IPS-15b (cell line): ENCODE measurements at regions not wholly inside any gene's neighbourhood (a gene's known extent, or its start where the extent isn't known, plus 50 kb on each side); places are given as distances from the start of the nearest gene placed in this dataset.

ENCODE experiments used
- H3K27me3 ChIP-seq: one replicate; pipeline ENCODE4 v1.6.1; 2013; ENCODE audit warnings: low read length; ENCODE audit not compliant: control insufficient read depth, insufficient read depth
- H3K36me3 ChIP-seq: one replicate; pipeline ENCODE4 v1.6.1; 2013; ENCODE audit warnings: low read length; ENCODE audit not compliant: control insufficient read depth, insufficient read depth
- H3K4me1 ChIP-seq: one replicate; pipeline ENCODE4 v1.6.1; 2013; ENCODE audit warnings: mild to moderate bottlenecking, low read length; ENCODE audit not compliant: control insufficient read depth, insufficient read depth
- H3K4me3 ChIP-seq: one replicate; pipeline ENCODE4 v1.5.1; 2013; ENCODE audit warnings: low read depth, low read length
- H3K9ac ChIP-seq: one replicate; pipeline ENCODE4 v1.6.1; 2013; ENCODE audit warnings: low read depth, mild to moderate bottlenecking, low read length
- H3K9me3 ChIP-seq: one replicate; pipeline ENCODE4 v1.6.1; 2013; ENCODE audit warnings: mild to moderate bottlenecking, low read length; ENCODE audit not compliant: control insufficient read depth, insufficient read depth

DNA sequence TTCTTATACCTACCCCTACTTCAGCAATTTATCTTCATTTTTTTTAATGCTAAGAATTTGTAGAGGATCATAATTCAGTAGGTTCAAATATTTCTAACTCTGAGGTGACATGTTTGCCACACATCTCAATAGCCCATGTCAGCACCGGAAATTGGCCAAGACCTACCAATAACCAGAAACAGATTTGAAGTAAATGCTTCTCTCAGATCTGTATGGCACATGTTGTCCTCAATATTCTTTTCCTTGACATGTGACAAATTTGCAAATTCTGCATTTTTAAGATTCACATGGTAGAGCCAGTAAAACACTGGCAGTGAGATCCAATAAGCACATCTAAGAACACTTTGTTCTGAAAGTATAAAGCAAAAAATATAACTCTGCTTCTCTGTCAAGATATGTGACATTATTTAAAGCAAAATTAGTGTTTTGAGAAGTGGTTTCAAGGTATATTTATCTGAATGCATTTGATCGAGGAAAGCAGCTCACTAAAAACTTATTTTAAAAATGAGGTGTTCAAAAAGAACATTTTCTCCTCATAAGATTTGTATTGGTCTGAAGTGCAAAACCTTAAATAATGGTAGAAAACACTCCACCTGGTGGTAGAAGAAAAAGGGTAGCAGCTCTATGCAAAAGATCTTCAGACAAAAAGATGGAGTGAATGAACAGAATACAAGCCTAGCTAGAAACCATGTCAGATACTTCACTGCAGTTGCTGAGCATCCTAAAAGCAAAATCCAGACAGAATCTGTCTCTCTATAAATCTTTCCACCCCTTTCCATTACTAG lies 513.8 kb upstream of the FAM241A start:
- Histone ChIP-seq H3K36me3 (no peaks in the 10 kb centered on the region), H3K9me3 (no peaks in the 10 kb centered on the region), H3K4me1 (no peaks in the 10 kb centered on the region), H3K9ac (no peak overlapping the region), H3K4me3 (no peak overlapping the region), H3K27me3 (no peaks in the 10 kb centered on the region)

DNA sequence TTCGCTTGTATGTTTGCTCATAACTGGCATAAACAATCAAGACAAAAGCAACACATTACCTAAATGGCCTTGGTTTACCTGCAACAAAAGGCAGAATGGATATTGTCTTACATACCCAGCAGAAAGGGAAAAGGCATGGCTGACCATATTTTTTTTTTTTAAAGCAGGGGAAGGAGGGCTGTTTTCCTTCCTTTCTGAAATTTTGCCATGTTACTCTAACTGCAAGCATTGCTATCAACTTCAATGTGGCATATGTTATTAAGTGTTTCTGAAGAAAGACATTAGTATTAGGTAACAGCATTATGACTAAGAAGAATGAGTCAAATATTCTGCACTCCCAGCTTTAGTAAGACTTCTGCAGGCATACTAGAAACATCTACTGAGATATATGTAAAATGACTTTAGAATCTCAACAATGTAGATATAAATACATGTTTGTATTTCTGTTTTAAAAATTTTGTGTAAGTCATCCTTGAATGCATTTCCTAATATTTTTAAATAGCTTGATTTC lies 512.6 kb upstream of the FAM241A start:
- H3K9ac ChIP-seq: no peak overlapping the region
- no peaks in the 10 kb centered on the region for H3K27me3 ChIP-seq
- no peaks in the 10 kb centered on the region for H3K9me3 ChIP-seq
- H3K36me3 ChIP-seq: no peaks in the 10 kb centered on the region
- H3K4me3 ChIP-seq: no peak overlapping the region
- H3K4me1 ChIP-seq: no peaks in the 10 kb centered on the region

DNA sequence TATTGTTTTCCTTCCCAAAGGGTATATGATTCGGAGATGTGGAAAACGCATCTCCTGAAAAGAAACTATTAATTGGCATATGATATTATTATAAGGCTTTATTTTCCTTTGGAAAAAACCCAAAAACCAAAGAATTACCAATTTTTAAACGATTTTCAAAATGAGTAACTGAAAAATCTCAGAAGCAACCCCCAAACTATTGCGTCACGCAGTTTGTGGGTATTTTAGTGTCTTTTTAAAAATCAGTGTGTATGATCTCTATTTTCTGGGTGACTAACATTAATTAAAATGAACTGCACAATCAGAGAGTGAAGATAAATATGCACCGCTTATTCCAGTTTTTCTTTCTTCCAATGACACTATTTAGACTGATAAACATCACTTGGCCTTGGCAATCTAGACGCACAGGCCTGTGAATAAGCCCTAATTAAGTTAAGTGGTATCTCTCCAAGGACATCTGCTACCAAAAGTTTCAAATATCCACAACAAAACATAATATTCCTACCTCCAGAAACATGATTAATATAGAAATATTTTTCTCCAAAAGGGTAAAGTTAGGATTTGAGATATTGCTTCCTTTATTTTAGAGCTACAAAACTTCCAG lies 511.5 kb upstream of the FAM241A start:
- Histone ChIP-seq H3K9me3 (no peaks in the 10 kb centered on the region), H3K4me3 (no peak overlapping the region), H3K27me3 (no peaks in the 10 kb centered on the region), H3K36me3 (no peaks in the 10 kb centered on the region), H3K9ac (no peak overlapping the region), H3K4me1 (no peaks in the 10 kb centered on the region)

DNA sequence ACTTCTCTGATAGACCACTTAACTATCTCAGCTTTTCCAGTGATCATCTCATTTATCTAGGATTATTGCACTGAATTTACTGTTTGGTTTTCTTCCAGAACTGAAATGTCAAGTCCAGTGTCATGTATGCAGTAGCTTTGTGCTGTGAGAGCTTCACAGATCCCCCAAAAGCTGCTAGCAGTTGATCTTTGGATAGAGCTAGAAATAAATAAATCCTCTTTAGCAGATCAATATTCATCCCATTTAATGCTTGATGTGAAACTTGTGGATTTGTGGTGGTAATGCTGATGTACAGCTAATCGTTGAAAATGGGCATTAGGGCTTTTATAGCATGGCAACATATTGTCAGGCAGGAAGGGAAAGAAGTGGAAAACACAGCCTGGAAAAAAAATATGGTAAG lies 509.6 kb upstream of the FAM241A start:
- no peaks in the 10 kb centered on the region for H3K36me3 ChIP-seq

DNA sequence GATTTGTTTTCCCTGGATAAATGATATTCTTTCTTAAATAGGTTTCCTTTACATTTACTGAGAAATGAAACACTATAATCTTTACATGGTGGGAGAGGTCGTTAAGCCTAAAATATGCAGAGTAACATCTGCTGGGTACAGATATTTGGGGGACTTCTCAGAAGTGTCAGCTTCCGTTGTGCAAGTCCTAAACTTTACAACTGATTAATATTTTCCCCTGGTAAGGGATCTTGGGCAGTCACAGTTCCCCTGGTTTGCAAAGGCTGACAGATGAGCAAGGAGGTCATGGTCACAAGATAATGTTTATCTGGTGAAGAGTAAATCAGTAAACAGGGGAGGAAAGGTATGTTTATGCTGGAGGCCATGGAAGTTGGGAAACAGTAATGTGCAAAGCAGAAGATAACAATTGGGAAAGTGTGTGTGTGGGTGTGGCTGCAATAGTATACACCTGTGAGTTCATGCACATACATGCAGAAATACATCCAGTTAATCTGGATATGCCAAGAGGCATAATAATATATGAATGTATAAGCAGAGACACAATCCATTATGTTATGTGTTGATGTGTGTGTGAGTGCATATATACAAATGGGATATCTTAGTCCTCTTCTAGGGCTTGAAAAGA lies 508.2 kb upstream of the FAM241A start:
- Histone ChIP-seq H3K4me3 (no peak overlapping the region), H3K9ac (no peak overlapping the region), H3K36me3 (no peaks in the 10 kb centered on the region), H3K4me1 (no peaks in the 10 kb centered on the region), H3K9me3 (no peaks in the 10 kb centered on the region), H3K27me3 (no peaks in the 10 kb centered on the region)

More for the DNA sequence above, 509.6 kb upstream of the FAM241A start:
- Histone ChIP-seq H3K4me3 (no peak overlapping the region), H3K9ac (no peak overlapping the region), H3K27me3 (no peaks in the 10 kb centered on the region), H3K4me1 (no peaks in the 10 kb centered on the region), H3K9me3 (no peaks in the 10 kb centered on the region)

DNA sequence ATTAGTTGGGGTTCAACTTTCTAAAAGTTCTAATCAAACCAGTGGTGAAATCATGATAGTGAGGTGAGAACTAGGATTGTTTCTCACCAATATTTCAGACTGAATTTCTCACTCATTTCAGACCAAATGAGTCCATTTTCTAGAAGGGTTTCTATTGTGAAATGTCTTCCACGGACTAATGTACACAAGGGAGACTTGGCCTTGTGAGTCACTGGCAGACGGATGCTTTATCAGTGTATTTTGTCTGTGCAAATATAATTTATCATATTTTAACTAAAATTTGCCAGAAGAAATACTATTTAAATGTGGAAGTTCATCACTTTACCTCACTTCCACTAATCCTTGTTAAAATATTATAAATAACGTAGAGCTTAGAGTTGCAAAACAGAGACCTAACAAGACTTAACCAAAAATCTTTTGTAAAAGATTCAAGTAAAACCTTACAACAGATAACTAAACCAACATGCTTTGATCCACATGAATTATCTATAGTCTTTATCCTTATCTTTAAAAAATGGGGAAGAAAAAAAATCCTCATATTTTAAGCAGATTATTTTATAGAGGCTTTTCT lies 506.0 kb upstream of the FAM241A start:
- H3K4me3 ChIP-seq: no peak overlapping the region

DNA sequence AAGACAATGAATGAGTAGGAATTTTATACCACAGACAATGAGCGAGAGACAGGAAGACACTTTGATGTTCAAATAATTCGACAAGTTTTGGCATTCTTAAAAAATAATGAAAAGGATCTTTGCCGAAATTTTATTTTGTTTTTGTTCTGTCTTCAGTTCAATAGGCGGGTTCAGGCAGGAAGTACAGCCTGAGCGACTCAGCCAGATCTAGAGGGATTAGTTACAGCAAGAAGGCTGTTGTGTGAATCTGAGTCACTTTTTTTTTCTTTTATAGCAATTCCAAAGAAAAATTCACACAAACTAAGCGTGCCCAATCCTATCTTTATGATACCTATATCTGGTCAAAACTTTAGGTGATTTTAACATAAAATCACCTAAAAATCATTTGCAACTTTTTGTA lies 505.4 kb upstream of the FAM241A start:
- no peak overlapping the region for H3K4me3 ChIP-seq

More for the DNA sequence above, 506.0 kb upstream of the FAM241A start:
- no peaks in the 10 kb centered on the region for H3K27me3 ChIP-seq
- no peaks in the 10 kb centered on the region for H3K4me1 ChIP-seq
- no peaks in the 10 kb centered on the region for H3K36me3 ChIP-seq
- no peak overlapping the region for H3K9ac ChIP-seq
- H3K9me3 ChIP-seq: no peaks in the 10 kb centered on the region

DNA sequence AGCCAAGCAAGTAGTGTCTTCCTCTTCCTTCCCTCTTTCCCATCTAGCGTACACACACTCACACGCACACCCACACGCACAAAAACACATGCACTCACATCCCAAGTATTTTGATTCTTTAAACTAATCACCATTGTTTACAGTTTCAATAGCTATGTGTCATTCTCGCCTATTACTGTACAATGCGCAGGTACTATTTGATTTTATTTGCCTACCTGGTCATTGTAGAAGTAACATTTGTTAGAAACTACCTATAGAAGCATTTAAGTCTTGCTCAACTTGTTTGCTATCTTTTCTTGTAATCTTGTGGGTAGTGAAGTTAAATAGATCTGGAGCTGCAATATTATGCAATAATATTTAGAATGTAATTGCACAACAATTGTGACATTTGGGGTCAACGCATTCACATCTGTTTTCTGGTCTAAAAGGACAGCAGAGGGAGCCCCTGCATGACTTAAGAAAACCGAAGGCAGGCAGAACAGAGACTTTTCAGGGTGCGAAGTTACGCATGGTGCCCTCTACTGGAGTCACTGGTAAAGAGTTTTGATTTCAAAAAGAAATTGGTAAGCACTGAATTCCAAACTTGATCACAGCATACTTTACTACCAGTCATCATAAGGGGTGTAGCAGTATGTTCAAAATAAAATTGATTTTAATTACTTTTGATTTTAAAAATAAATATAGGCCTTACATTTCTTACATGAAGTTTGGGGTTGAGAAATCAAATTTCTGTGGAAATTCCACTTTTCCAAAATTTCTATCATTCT lies 503.3 kb upstream of the FAM241A start:
- H3K9ac ChIP-seq: no peak overlapping the region
- H3K4me1 ChIP-seq: no peaks in the 10 kb centered on the region
- no peak overlapping the region for H3K4me3 ChIP-seq
- no peaks in the 10 kb centered on the region for H3K27me3 ChIP-seq
- H3K9me3 ChIP-seq: no peaks in the 10 kb centered on the region
- H3K36me3 ChIP-seq: no peaks in the 10 kb centered on the region

More for the DNA sequence above, 505.4 kb upstream of the FAM241A start:
- Histone ChIP-seq H3K9me3 (no peaks in the 10 kb centered on the region), H3K36me3 (no peaks in the 10 kb centered on the region), H3K4me1 (no peaks in the 10 kb centered on the region), H3K9ac (no peak overlapping the region), H3K27me3 (no peaks in the 10 kb centered on the region)

DNA sequence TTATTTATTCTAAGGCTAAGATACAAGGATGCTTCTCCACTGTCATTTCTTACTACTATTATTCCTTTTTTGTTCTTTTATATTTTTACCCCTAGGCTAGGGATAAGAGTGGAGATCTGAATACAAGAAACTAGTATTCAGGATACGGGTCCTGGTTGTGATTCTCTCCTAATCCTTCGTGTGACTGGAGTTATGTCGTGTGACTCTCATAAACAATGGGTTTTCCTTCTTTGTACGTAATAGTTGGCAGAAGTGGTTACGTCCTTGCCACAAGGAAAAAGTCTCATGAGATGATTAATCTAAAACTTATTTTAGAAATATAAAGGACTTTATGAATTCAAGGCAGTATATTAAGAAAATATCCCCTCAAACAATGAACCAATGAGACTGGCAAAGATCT lies 497.2 kb upstream of the FAM241A start:
- H3K27me3 ChIP-seq: no peaks in the 10 kb centered on the region
- H3K9me3 ChIP-seq: no peaks in the 10 kb centered on the region
- peaks cover 16% of the 10 kb centered on the region for H3K4me1 ChIP-seq
- no peak overlapping the region for H3K9ac ChIP-seq
- H3K4me3 ChIP-seq: no peak overlapping the region
- H3K36me3 ChIP-seq: no peaks in the 10 kb centered on the region

DNA sequence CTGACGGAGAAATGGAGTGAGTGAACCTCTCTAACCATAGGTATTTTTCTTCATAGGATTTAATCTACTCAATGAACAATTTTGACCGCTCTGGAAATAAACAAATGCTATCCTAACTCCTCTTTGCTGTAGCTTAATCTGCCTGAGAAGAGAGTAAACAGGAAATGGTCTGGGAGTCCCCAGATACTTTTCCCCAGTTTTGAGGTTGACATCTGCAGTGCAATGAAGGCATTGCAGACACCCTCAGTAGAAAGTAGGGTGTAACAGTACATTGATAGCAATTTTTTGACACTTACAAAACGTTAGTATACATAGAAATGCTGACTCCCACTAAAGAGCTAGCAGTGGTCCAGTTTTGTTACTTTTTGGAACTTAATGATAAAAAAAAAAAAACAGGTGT lies 495.9 kb upstream of the FAM241A start:
- Histone ChIP-seq H3K4me1 (peaks cover 16% of the 10 kb centered on the region), H3K27me3 (no peaks in the 10 kb centered on the region), H3K9me3 (no peaks in the 10 kb centered on the region), H3K36me3 (no peaks in the 10 kb centered on the region), H3K4me3 (no peak overlapping the region), H3K9ac (no peak overlapping the region)

DNA sequence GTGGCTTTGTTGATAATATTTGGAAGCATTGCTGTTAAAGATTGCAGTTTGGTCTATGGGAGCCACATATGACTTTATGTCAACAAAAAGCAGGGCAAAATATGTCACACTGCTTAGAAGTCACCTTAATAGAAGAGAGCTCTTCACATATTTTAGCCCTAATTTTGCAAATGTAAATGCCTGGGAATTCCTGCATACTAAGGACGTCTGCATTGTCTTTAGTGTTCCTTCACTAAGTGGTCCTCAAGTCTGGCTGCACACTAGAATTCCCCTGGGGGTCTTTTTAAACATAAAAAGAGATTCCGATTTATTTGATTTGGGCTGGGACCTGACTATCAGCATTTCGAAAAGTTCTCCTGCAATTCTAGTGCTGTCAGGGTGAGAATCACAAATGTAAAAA lies 495.1 kb upstream of the FAM241A start:
- no peak overlapping the region for H3K9ac ChIP-seq

More for the DNA sequence above, 495.1 kb upstream of the FAM241A start:
- H3K9me3 ChIP-seq: no peaks in the 10 kb centered on the region
- no peaks in the 10 kb centered on the region for H3K36me3 ChIP-seq
- H3K4me3 ChIP-seq: no peak overlapping the region
- peaks cover 16% of the 10 kb centered on the region for H3K4me1 ChIP-seq
- no peaks in the 10 kb centered on the region for H3K27me3 ChIP-seq
